GM23338 (cell line): ENCODE measurements at regions not wholly inside any gene's neighbourhood (a gene's known extent, or its start where the extent isn't known, plus 50 kb on each side); places are given as distances from the start of the nearest gene placed in this dataset.

Experiments used
- ATAC-seq: fragments of 200-7000 bp; cut with Tn5 transposase; 3 replicates; pipeline ENCODE4 v1.9.1; 2020
- DNase-seq: peaks from one replicate; pipeline ENCODE4 v3.0.0-alpha.2; 2015; ENCODE audit warnings: low spot score
- H2AFZ ChIP-seq: fragments of 200-600 bp; sonication (generic); 2 replicates; pipeline ENCODE4 v1.8.0; 2016; ENCODE audit warnings: antibody characterized with exemption, mild to moderate bottlenecking, moderate library complexity
- H3F3A ChIP-seq: fragments of 200-600 bp; sonication (generic); replicated peaks from 2 replicates; pipeline ENCODE4 v1.8.0; 2017; ENCODE audit warnings: antibody characterized with exemption, mixed run types, low read depth
- H3K27ac ChIP-seq: fragments of 200-600 bp; sonication (generic); 2 replicates; pipeline ENCODE4 v1.6.1; 2016; ENCODE audit warnings: low read depth
- H3K27me3 ChIP-seq: fragments of 200-600 bp; sonication (generic); 2 replicates; pipeline ENCODE4 v1.8.0; 2016; ENCODE audit warnings: mild to moderate bottlenecking, mixed run types, moderate library complexity; ENCODE audit not compliant: insufficient read depth
- H3K36me3 ChIP-seq: fragments of 200-600 bp; sonication (generic); 2 replicates; pipeline ENCODE4 v1.8.0; 2016; ENCODE audit warnings: mild to moderate bottlenecking; ENCODE audit not compliant: insufficient read depth
- H3K4me1 ChIP-seq: fragments of 200-600 bp; sonication (generic); 2 replicates; pipeline ENCODE4 v1.8.0; 2016; ENCODE audit warnings: mild to moderate bottlenecking, moderate library complexity; ENCODE audit not compliant: insufficient read depth
- H3K4me2 ChIP-seq: fragments of 200-600 bp; sonication (generic); 2 replicates; pipeline ENCODE4 v1.7.1; 2017; ENCODE audit warnings: mixed run types
- H3K4me3 ChIP-seq: fragments of 200-600 bp; sonication (generic); 2 replicates; pipeline ENCODE4 v1.6.1; 2016; ENCODE audit warnings: mixed run types
- H3K79me2 ChIP-seq: fragments of 200-600 bp; sonication (generic); replicated peaks from 2 replicates; pipeline ENCODE4 v1.8.0; 2017; ENCODE audit warnings: mild to moderate bottlenecking; ENCODE audit not compliant: insufficient read depth
- H3K9me2 ChIP-seq: fragments of 200-600 bp; sonication (generic); 2 replicates; pipeline ENCODE4 v1.8.0; 2017; ENCODE audit not compliant: insufficient read depth
- H4K20me1 ChIP-seq: fragments of 200-600 bp; sonication (generic); replicated peaks from 2 replicates; pipeline ENCODE4 v1.8.0; 2017; ENCODE audit warnings: mild to moderate bottlenecking; ENCODE audit not compliant: insufficient read depth
- H3K27ac Mint-ChIP-seq: 2 replicates; pipeline ENCODE4 v1.8.0; 2020; ENCODE audit warnings: inconsistent platforms, mild to moderate bottlenecking, moderate library complexity, mixed read lengths
- H3K27me3 Mint-ChIP-seq: 3 replicates; pipeline ENCODE4 v1.8.0; 2022; ENCODE audit warnings: low read depth, mild to moderate bottlenecking, moderate library complexity, mixed read lengths, inconsistent platforms; ENCODE audit not compliant: insufficient read depth, poor library complexity
- H3K36me3 Mint-ChIP-seq: 3 replicates; pipeline ENCODE4 v1.8.0; 2021; ENCODE audit warnings: low read depth, mild to moderate bottlenecking, inconsistent platforms, moderate library complexity, mixed read lengths
- H3K4me1 Mint-ChIP-seq: 3 replicates; pipeline ENCODE4 v1.8.0; 2020; ENCODE audit warnings: mild to moderate bottlenecking, inconsistent platforms, mixed read lengths
- H3K4me3 Mint-ChIP-seq: 3 replicates; pipeline ENCODE4 v1.8.0; 2021; ENCODE audit warnings: moderate library complexity, mild to moderate bottlenecking, inconsistent platforms, mixed read lengths
- H3K9me3 Mint-ChIP-seq: 3 replicates; pipeline ENCODE4 v1.8.0; 2020; ENCODE audit warnings: moderate library complexity, mild to moderate bottlenecking, inconsistent platforms, mixed read lengths
- CREB1 ChIP-seq: fragments of 250-450 bp; sonication (Bioruptor Pico); IDR thresholded peaks from 2 replicates; pipeline ENCODE4 v1.5.0; 2020; ENCODE audit warnings: low read depth, mild to moderate bottlenecking, moderate library complexity
- EZH2 ChIP-seq: fragments of 200-600 bp; sonication (generic); IDR thresholded peaks from one replicate; pipeline ENCODE4 v1.8.0; 2017; ENCODE audit warnings: antibody characterized with exemption, mild to moderate bottlenecking, low read depth; ENCODE audit not compliant: unreplicated experiment
- EZH2phosphoT487 ChIP-seq: fragments of 200-600 bp; sonication (generic); IDR thresholded peaks from one replicate; pipeline ENCODE4 v1.8.1; 2018; ENCODE audit warnings: antibody characterized with exemption; ENCODE audit not compliant: unreplicated experiment
- JUNB ChIP-seq: IDR thresholded peaks from one replicate; pipeline ENCODE4 v1.6.1; 2016; ENCODE audit warnings: antibody characterized with exemption; ENCODE audit not compliant: unreplicated experiment
- NANOG ChIP-seq: IDR thresholded peaks from 2 replicates; pipeline ENCODE4 v1.6.1; 2016; ENCODE audit warnings: antibody characterized with exemption, borderline replicate concordance
- POLR2AphosphoS5 ChIP-seq: IDR thresholded peaks from 2 replicates; pipeline ENCODE4 v1.6.1; 2016; ENCODE audit warnings: antibody characterized with exemption, low read depth
- REST ChIP-seq: IDR thresholded peaks from one replicate; pipeline ENCODE4 v1.6.1; 2018; ENCODE audit warnings: antibody characterized with exemption; ENCODE audit not compliant: unreplicated experiment
- STAT1 ChIP-seq: IDR thresholded peaks from one replicate; pipeline ENCODE4 v1.6.1; 2016; ENCODE audit warnings: antibody characterized with exemption; ENCODE audit not compliant: unreplicated experiment
- ZNF114 ChIP-seq: fragments of 250-450 bp; sonication (Bioruptor Pico); IDR thresholded peaks from 2 replicates; pipeline ENCODE4 v1.5.0; 2020; ENCODE audit warnings: mild to moderate bottlenecking, moderate library complexity
- ZNF331 ChIP-seq: fragments of 250-450 bp; sonication (Bioruptor Pico); IDR thresholded peaks from 2 replicates; pipeline ENCODE4 v1.5.0; 2020; ENCODE audit warnings: low read depth, mild to moderate bottlenecking, moderate library complexity
- ZNF462 ChIP-seq: fragments of 250-450 bp; sonication (Bioruptor Pico); IDR thresholded peaks from 2 replicates; pipeline ENCODE4 v1.5.0; 2020; ENCODE audit warnings: mild to moderate bottlenecking, moderate library complexity
- TF ChIP-seq, protein P1 (sequence below): IDR thresholded peaks from 2 replicates; pipeline ENCODE4 v1.6.1; 2016; ENCODE audit warnings: antibody characterized with exemption
- TF ChIP-seq, protein P2 (sequence below), 2 experiments: fragments of 200-600 bp in 1 of 2; sonication (generic) in 1 of 2; conservative IDR thresholded peaks; 2 replicates each; pipeline versions ENCODE4 v1.5.1 to v1.6.1; 2016 to 2017; ENCODE audit warnings: antibody characterized with exemption in 2 of 2, low read depth in 2 of 2, mild to moderate bottlenecking in 2 of 2, moderate library complexity in 1 of 2

DNA sequence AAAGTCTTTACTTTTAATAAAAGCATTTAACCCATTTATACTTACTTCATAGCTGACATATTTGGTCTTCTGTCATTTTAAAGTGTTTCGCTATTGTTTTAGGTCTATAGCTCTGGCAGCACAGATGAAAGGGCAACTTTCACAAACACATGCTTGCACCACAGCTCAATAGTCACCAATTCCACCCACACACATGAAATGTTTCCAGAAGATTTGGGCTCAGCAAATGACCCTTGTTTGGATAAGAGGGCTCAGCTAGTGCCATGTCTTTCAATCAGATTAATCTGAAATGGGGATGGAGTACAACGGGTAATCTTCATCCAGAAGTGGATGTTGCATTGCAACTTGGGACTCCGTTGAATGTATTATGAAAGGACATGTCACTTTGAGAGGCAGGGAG lies 176.0 kb downstream of the FGF18 start:
- no peak overlapping the region for H2AFZ ChIP-seq
- TF ChIP-seq JUNB (no peak), ZNF462 (CRISPR knock-in tag) (no peak), STAT1 (no peak), REST (no peak), NANOG (no peak), POLR2AphosphoS5 (no peak), ZNF331 (no peak), EZH2phosphoT487 (no peak), ZNF114 (CRISPR knock-in tag) (no peak), EZH2 (no peak), CREB1 (CRISPR knock-in tag) (no peak)
- TF ChIP-seq, protein P1, sequence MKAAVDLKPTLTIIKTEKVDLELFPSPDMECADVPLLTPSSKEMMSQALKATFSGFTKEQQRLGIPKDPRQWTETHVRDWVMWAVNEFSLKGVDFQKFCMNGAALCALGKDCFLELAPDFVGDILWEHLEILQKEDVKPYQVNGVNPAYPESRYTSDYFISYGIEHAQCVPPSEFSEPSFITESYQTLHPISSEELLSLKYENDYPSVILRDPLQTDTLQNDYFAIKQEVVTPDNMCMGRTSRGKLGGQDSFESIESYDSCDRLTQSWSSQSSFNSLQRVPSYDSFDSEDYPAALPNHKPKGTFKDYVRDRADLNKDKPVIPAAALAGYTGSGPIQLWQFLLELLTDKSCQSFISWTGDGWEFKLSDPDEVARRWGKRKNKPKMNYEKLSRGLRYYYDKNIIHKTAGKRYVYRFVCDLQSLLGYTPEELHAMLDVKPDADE, result no peak
- TF ChIP-seq, protein P2, sequence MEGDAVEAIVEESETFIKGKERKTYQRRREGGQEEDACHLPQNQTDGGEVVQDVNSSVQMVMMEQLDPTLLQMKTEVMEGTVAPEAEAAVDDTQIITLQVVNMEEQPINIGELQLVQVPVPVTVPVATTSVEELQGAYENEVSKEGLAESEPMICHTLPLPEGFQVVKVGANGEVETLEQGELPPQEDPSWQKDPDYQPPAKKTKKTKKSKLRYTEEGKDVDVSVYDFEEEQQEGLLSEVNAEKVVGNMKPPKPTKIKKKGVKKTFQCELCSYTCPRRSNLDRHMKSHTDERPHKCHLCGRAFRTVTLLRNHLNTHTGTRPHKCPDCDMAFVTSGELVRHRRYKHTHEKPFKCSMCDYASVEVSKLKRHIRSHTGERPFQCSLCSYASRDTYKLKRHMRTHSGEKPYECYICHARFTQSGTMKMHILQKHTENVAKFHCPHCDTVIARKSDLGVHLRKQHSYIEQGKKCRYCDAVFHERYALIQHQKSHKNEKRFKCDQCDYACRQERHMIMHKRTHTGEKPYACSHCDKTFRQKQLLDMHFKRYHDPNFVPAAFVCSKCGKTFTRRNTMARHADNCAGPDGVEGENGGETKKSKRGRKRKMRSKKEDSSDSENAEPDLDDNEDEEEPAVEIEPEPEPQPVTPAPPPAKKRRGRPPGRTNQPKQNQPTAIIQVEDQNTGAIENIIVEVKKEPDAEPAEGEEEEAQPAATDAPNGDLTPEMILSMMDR (conservative IDR thresholded peaks at IDR 0.05; ENCODE audit: low read depth in 2 of 2), result no peak
- Mint-ChIP-seq H3K27ac (no peak overlapping the region), H3K9me3 (no peaks in the 10 kb centered on the region; the same call in 2 of the 3 replicates), H3K4me1 (peaks cover 4% of the 10 kb centered on the region; the same call in 2 of the 3 replicates), H3K36me3 (no peaks in the 10 kb centered on the region), H3K4me3 (no peak overlapping the region), H3K27me3 (peaks cover 6% of the 10 kb centered on the region)
- H3K4me3 ChIP-seq, result no peak overlapping the region
- H3K4me1 ChIP-seq, result no peaks in the 10 kb centered on the region
- ATAC-seq (no peak), DNase-seq (no peak)
- no peaks in the 10 kb centered on the region for H3F3A ChIP-seq
- H3K36me3 ChIP-seq, result no peaks in the 10 kb centered on the region
- H4K20me1 ChIP-seq, result no peaks in the 10 kb centered on the region
- H3K27me3 ChIP-seq, result no peaks in the 10 kb centered on the region
- no peak overlapping the region for H3K27ac ChIP-seq
- no peaks in the 10 kb centered on the region for H3K9me2 ChIP-seq
- H3K79me2 ChIP-seq, result no peaks in the 10 kb centered on the region
- no peak overlapping the region for H3K4me2 ChIP-seq
